ENCODE measurements at regions not wholly inside any gene's neighbourhood (a gene's known extent, or its start where the extent isn't known, plus 50 kb on each side); places are given as distances from the start of the nearest gene placed in this dataset.

GRCh38 chr16:52863000-52863399 is 189.7 kb downstream of the CHD9NB start:
- TF ChIP-seq POLR2A (IDR thresholded peaks at IDR 0.05), result no peak
- no peak for TF ChIP-seq CTCF (IDR thresholded peaks at IDR 0.05)
- no peak for TF ChIP-seq EP300 (IDR thresholded peaks at IDR 0.05)
- peak in 2 of 3 donors; percentile 67 to 71 for TF ChIP-seq POLR2AphosphoS5 (IDR thresholded peaks at IDR 0.05)

Data from stomach (tissue), 4 donors.